IMR-90 (cell line): ENCODE measurements at regions not wholly inside any gene's neighbourhood (a gene's known extent, or its start where the extent isn't known, plus 50 kb on each side); places are given as distances from the start of the nearest gene placed in this dataset.

Source experiments
- ATAC-seq: fragments of 200-7000 bp; cut with Tn5 transposase; 2 replicates; pipeline ENCODE4 v1.9.1; 2020; ENCODE audit warnings: low read depth, mild to moderate bottlenecking, moderate library complexity
- BruUV-seq: library from RNA; stranded (reverse); fragments of 400-500 nt; replicated peaks from 2 replicates; lab custom pipeline; 2021; lab: Mats Ljungman, UMichigan
- CTCF ChIA-PET: fragments of 300-600 bp; formaldehyde crosslinking; extraction: SDS; loops from one replicate; lab custom pipeline; 2021; ENCODE audit warnings: antibody characterized with exemption; lab: Yijun Ruan, JAX
- POLR2A ChIA-PET: fragments of 300-600 bp; sonication (Branson Sonifier 250); formaldehyde crosslinking; loops from one replicate; lab custom pipeline; 2022; ENCODE audit warnings: antibody characterized with exemption; ENCODE audit not compliant: unreplicated experiment; lab: Charles Lee
- DNase-seq: peaks from one replicate; pipeline ENCODE4 v3.0.0; 2013
- H2AFZ ChIP-seq: replicated peaks from 2 replicates; pipeline ENCODE3; 2013; ENCODE audit warnings: low read length, mild to moderate bottlenecking; ENCODE audit not compliant: poor library complexity
- H2AK5ac ChIP-seq: 2 replicates; pipeline ENCODE4 v1.6.1; 2013; ENCODE audit warnings: low read depth, low read length, inconsistent platforms
- H2AK9ac ChIP-seq: replicated peaks from 2 replicates; pipeline ENCODE3; 2013; ENCODE audit warnings: mild to moderate bottlenecking, low read depth, low read length, moderate library complexity; ENCODE audit not compliant: poor library complexity
- H2BK120ac ChIP-seq: 2 replicates; pipeline ENCODE4 v1.6.1; 2013; ENCODE audit warnings: low read depth, low read length, inconsistent platforms
- H2BK15ac ChIP-seq: 3 replicates; pipeline ENCODE4 v1.6.1; 2013; ENCODE audit warnings: low read depth, low read length, inconsistent platforms
- H2BK20ac ChIP-seq: 2 replicates; pipeline ENCODE4 v1.6.1; 2013; ENCODE audit warnings: low read depth, mild to moderate bottlenecking, inconsistent platforms, low read length, moderate library complexity
- H2BK5ac ChIP-seq: 2 replicates; pipeline ENCODE4 v1.6.1; 2013; ENCODE audit warnings: mild to moderate bottlenecking, low read depth, low read length, inconsistent platforms; ENCODE audit not compliant: poor library complexity, severe bottlenecking
- H3K14ac ChIP-seq: replicated peaks from 2 replicates; pipeline ENCODE4 v1.6.1; 2013; ENCODE audit warnings: low read depth, low read length, inconsistent platforms
- H3K18ac ChIP-seq: 2 replicates; pipeline ENCODE4 v1.6.1; 2013; ENCODE audit warnings: low read depth, low read length, control low read depth
- H3K23ac ChIP-seq: 2 replicates; pipeline ENCODE4 v1.6.1; 2013; ENCODE audit warnings: low read depth, low read length, inconsistent platforms
- H3K27ac ChIP-seq: 2 replicates; pipeline ENCODE4 v1.5.1; 2013; ENCODE audit warnings: mild to moderate bottlenecking, control low read depth, low read length; ENCODE audit not compliant: insufficient read depth
- H3K27me3 ChIP-seq: 2 replicates; pipeline ENCODE4 v1.6.1; 2013; ENCODE audit warnings: low read length; ENCODE audit not compliant: control insufficient read depth, insufficient read depth
- H3K36me3 ChIP-seq: 2 replicates; pipeline ENCODE4 v1.6.1; 2013; ENCODE audit warnings: low read length, mixed read lengths; ENCODE audit not compliant: control insufficient read depth, insufficient read depth
- H3K4ac ChIP-seq: 2 replicates; pipeline ENCODE4 v1.6.1; 2013; ENCODE audit warnings: low read depth, low read length, inconsistent platforms
- H3K4me1 ChIP-seq: 2 replicates; pipeline ENCODE4 v1.6.1; 2013; ENCODE audit warnings: low read length, mixed read lengths; ENCODE audit not compliant: control insufficient read depth, insufficient read depth
- H3K4me2 ChIP-seq: 2 replicates; pipeline ENCODE4 v1.6.1; 2013; ENCODE audit warnings: low read depth, mild to moderate bottlenecking, control low read depth, low read length, moderate library complexity
- H3K4me3 ChIP-seq: 2 replicates; pipeline ENCODE4 v1.5.1; 2013; ENCODE audit warnings: low read depth, mild to moderate bottlenecking, control low read depth, low read length, moderate library complexity; ENCODE audit not compliant: insufficient read depth
- H3K56ac ChIP-seq: 2 replicates; pipeline ENCODE4 v1.6.1; 2013; ENCODE audit warnings: low read length, inconsistent platforms; ENCODE audit not compliant: insufficient read depth; ENCODE audit errors: extremely low read depth
- H3K79me1 ChIP-seq, 2 experiments: 2 replicates each; pipeline ENCODE4 v1.6.1; 2013; ENCODE audit warnings: low read length in 2 of 2, inconsistent platforms in 1 of 2, low read depth in 1 of 2
- H3K9ac ChIP-seq: 2 replicates; pipeline ENCODE4 v1.6.1; 2013; ENCODE audit warnings: low read depth, low read length, control low read depth
- H3K9me1 ChIP-seq: 2 replicates; pipeline ENCODE4 v1.6.1; 2013; ENCODE audit warnings: low read length, inconsistent platforms; ENCODE audit not compliant: insufficient read depth
- H3K9me3 ChIP-seq: 2 replicates; pipeline ENCODE4 v1.6.1; 2013; ENCODE audit warnings: low read length; ENCODE audit not compliant: control insufficient read depth, insufficient read depth
- H4K20me1 ChIP-seq: 2 replicates; pipeline ENCODE4 v1.6.1; 2013; ENCODE audit warnings: low read length, inconsistent platforms; ENCODE audit not compliant: insufficient read depth
- H4K5ac ChIP-seq: 2 replicates; pipeline ENCODE4 v1.6.1; 2013; ENCODE audit warnings: mild to moderate bottlenecking, low read depth, low read length, control low read depth
- H4K8ac ChIP-seq, 2 experiments: 2 replicates each; pipeline ENCODE4 v1.6.1; 2013; ENCODE audit warnings: low read depth in 2 of 2, low read length in 2 of 2, control low read depth in 1 of 2, inconsistent platforms in 1 of 2
- H4K91ac ChIP-seq: 2 replicates; pipeline ENCODE4 v1.6.1; 2013; ENCODE audit warnings: low read depth, low read length, inconsistent platforms; ENCODE audit not compliant: insufficient read depth
- BHLHE40 ChIP-seq: fragments of 150-350 bp; IDR thresholded peaks from 2 replicates; pipeline ENCODE4 v1.6.1; 2016; ENCODE audit warnings: mild to moderate bottlenecking, low read depth, low read length
- CEBPB ChIP-seq: IDR thresholded peaks from 2 replicates; pipeline ENCODE4 v1.6.1; 2012; ENCODE audit warnings: low read depth, low read length, improper control_type of control experiment
- FOS ChIP-seq: fragments of 150-350 bp; IDR thresholded peaks from 2 replicates; pipeline ENCODE4 v1.6.1; 2016; ENCODE audit warnings: low read depth, low read length
- MAFK ChIP-seq: IDR thresholded peaks from 2 replicates; pipeline ENCODE4 v1.6.1; 2012; ENCODE audit warnings: low read depth, low read length, improper control_type of control experiment
- MXI1 ChIP-seq: IDR thresholded peaks from 2 replicates; pipeline ENCODE4 v1.6.1; 2012; ENCODE audit warnings: low read depth, mild to moderate bottlenecking, low read length, moderate library complexity, borderline replicate concordance
- POLR2A ChIP-seq: IDR thresholded peaks from 2 replicates; pipeline ENCODE4 v1.6.1; 2012; ENCODE audit warnings: mild to moderate bottlenecking, low read depth, low read length
- RAD21 ChIP-seq: IDR thresholded peaks from 2 replicates; pipeline ENCODE4 v1.6.1; 2012; ENCODE audit warnings: low read length, improper control_type of control experiment
- RCOR1 ChIP-seq: IDR thresholded peaks from 2 replicates; pipeline ENCODE4 v1.6.1; 2012; ENCODE audit warnings: mild to moderate bottlenecking, low read length, improper control_type of control experiment; ENCODE audit not compliant: insufficient replicate concordance
- RFX5 ChIP-seq: IDR thresholded peaks from 2 replicates; pipeline ENCODE4 v1.8.0; 2012; ENCODE audit warnings: low read depth, mild to moderate bottlenecking, low read length, moderate library complexity
- SMC3 ChIP-seq: fragments of 150-350 bp; IDR thresholded peaks from 2 replicates; pipeline ENCODE4 v1.6.1; 2016; ENCODE audit warnings: low read depth, mild to moderate bottlenecking, antibody characterized with exemption, low read length, moderate library complexity
- WGBS, 2 experiments: methylation state at CpG; one replicate each; pipeline versions ENCODE4 v1.1.5 to v1.1.7; 2013; ENCODE audit warnings: missing lambda C conversion rate in 2 of 2; ENCODE audit not compliant: insufficient read length in 1 of 2; ENCODE audit errors: extremely low coverage in 2 of 2; 5-methylcytosine and 5-hydroxymethylcytosine counted together
- dilution Hi-C: fragments of 300-500 bp; cut with HindIII; formaldehyde crosslinking; loops from one replicate; pipeline ENCODE4 v1.14.3; 2018; ENCODE audit warnings: low sequenced_read_pairs; ENCODE audit not compliant: unreplicated experiment
- in situ Hi-C: fragments of 300-500 bp; cut with MboI; formaldehyde crosslinking; loops from 3 replicates; pipeline ENCODE4 v1.14.3; 2019; ENCODE audit warnings: low sequenced_read_pairs, inconsistent platforms, mixed read lengths
- intact Hi-C: fragments of 100-400 bp; cut with micrococcal nuclease; formaldehyde crosslinking; loops from 2 replicates; pipeline ENCODE4 v1.10.0; 2022

GRCh38 chr2:35099342-35099741 lies 1256.2 kb upstream of the CRIM1 start:
- in situ Hi-C loops (no loop called here), dilution Hi-C loops (no loop called here), intact Hi-C loops (no loop called here)
- Histone ChIP-seq H3K4me1 (no peaks in the 10 kb centered on the region), H3K27me3 (no peaks in the 10 kb centered on the region), H3K4me3 (no peak overlapping the region), H3K9me1 (no peaks in the 10 kb centered on the region), H2BK120ac (no peak overlapping the region), H3K14ac (no peak overlapping the region), H4K8ac (no peak overlapping the region), H4K5ac (no peak overlapping the region), H3K23ac (no peak overlapping the region), H3K4ac (no peak overlapping the region), H3K79me1 (no peaks in the 10 kb centered on the region), H2BK15ac (no peak overlapping the region), H2AK5ac (no peak overlapping the region), H2AFZ (no peak overlapping the region), H3K9ac (no peak overlapping the region), H3K27ac (no peak overlapping the region), H2BK5ac (no peak overlapping the region), H3K9me3 (peaks cover 2% of the 10 kb centered on the region; the same call in 1 of the 2 replicates), H3K36me3 (no peaks in the 10 kb centered on the region), H2AK9ac (no peak overlapping the region), H4K91ac (no peak overlapping the region), H4K20me1 (no peaks in the 10 kb centered on the region), H3K18ac (no peak overlapping the region), H2BK20ac (no peak overlapping the region), H3K56ac (no peak overlapping the region), H3K4me2 (no peak overlapping the region)
- WGBS, 2 experiments = no CpG with 5 or more reads among the region's 2 CpGs
- BruUV-seq = no TSS peak
- CTCF ChIA-PET = no interaction called here
- POLR2A ChIA-PET = no interaction called here
- ATAC-seq (no peak), DNase-seq (no peak)
- TF ChIP-seq FOS = no peak
- TF ChIP-seq RFX5 = no peak
- TF ChIP-seq RAD21 = no peak
- no peak for TF ChIP-seq POLR2A
- no peak for TF ChIP-seq BHLHE40
- no peak for TF ChIP-seq MAFK
- TF ChIP-seq RCOR1 = no peak
- TF ChIP-seq CEBPB = no peak
- TF ChIP-seq SMC3 = no peak
- TF ChIP-seq MXI1 = no peak
